ENCODE measurements at regions not wholly inside any gene's neighbourhood (a gene's known extent, or its start where the extent isn't known, plus 50 kb on each side); places are given as distances from the start of the nearest gene placed in this dataset.

DNA sequence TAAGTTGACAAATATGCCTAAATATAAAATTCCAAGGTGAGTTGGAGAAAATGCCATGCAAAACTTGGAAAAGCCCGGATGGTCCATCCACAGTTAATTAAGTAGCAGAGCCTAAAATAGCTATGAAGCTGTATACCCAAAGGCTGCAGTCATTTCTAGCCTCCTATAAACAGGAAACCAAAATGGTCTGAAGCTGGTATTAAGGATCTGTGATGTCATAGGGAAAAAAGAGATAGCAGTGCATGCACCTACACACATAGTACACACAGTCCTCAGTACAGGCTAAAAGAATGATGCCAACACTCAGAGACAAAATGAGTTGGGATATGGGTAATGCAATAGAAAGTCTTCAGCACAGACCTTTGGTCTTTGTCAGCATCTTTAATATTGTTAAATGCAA lies 736.9 kb downstream of the EFNB2 start:
- TF ChIP-seq POLR2AphosphoS5 (IDR thresholded peaks at IDR 0.05; ENCODE audit: low read depth, low read length) (no peak), SPI1 (IDR thresholded peaks at IDR 0.05; ENCODE audit: low read depth, low read length) (no peak)

Measured in GM12891 (cell line).